GM19035 (cell line): ENCODE measurements at regions not wholly inside any gene's neighbourhood (a gene's known extent, or its start where the extent isn't known, plus 50 kb on each side); places are given as distances from the start of the nearest gene placed in this dataset.

ENCODE experiments used
- ATAC-seq: cut with Tn5 transposase; IDR thresholded peaks from one replicate; pipeline ENCODE4 v1.9.1; 2021; ENCODE audit not compliant: unreplicated experiment

- ATAC-seq, result no peak
Observed at GRCh38 chr3:55244247-55244646, 242.9 kb downstream of the WNT5A start.

DNA sequence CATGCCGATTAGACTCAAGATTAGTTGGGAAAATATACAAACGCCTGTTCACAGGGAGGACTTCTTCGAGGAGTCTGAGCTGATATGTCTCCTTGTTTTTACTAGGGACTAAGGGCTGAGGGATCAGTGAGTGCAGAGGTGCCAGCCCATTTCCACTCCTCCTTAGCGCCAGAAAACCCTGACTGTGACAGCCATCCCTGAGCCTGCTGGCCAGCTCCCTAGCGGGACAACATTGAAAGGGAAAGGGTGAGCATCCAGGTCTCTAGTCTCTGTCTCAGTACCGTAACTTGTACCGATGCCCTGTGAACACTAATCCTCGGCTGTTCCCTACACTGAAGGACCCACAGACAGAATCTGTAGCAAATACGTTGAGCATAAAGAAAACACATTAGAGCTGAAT is 243.4 kb downstream of the WNT5A start:
- ATAC-seq, result no peak

DNA sequence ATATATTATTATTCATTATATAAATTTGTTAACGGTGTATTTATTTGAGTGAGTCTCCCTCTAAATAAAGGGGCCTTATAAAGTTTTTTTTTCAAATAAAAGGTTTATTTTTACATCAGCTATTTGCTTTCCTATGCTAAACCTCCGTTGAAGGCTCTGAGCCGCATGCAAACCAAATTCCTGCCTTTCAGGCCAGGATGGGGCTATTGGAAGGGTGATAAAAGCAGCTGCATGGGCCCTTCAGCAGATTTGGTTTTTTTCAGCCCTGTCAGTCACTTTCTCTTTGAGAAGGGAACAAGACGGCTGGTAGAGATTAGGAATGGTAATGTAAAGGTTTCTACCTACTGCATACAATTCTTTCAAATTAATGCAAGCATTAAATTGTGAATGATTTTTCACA is 244.2 kb downstream of the WNT5A start:
- ATAC-seq, result no peak

- no peak for ATAC-seq
Observed at GRCh38 chr3:55241098-55241497, 246.0 kb downstream of the WNT5A start.

- ATAC-seq, result no peak
Observed at GRCh38 chr3:55235416-55235815, 251.7 kb downstream of the WNT5A start.

DNA sequence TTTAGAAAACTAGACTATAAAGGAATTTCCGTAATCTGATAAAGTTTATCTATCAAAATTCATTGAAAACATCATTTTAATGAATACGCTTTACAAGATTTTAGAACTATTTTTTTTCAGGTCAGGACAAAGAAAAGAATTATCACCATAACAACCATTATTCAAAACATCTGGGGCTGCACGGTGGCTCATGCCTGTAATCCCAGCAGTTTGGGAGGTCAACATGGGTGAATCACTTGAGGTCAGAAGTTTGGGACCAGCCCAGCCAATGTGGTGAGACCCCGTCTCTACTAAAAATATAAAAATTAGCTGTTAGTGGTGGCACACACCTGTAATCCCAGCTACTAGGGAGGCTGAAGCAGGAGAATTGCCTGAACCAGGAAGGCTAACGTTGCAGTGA is 260.4 kb downstream of the WNT5A start:
- ATAC-seq, result no peak

DNA sequence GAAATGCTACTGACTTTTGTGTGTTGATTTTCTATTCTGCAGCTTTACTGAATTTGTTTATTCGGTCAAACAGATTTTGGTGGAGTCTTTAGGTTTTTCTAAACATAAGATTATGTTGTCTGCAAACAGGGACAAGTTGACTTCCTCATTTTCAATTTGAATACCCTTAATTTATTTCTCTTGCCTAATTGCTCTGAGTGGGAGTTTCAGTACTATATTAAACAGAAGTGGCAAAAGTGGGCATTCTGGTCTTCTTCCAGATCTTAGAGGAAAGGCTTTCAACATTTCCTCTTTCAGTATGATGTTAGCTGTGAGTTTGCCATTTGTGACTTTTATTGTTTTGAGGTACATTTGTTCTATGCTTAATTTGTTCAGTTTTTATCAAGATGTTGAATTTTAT is 268.5 kb downstream of the WNT5A start:
- ATAC-seq, result no peak

- ATAC-seq, result no peak
Observed at GRCh38 chr3:55207744-55208143, 279.4 kb downstream of the WNT5A start.

DNA sequence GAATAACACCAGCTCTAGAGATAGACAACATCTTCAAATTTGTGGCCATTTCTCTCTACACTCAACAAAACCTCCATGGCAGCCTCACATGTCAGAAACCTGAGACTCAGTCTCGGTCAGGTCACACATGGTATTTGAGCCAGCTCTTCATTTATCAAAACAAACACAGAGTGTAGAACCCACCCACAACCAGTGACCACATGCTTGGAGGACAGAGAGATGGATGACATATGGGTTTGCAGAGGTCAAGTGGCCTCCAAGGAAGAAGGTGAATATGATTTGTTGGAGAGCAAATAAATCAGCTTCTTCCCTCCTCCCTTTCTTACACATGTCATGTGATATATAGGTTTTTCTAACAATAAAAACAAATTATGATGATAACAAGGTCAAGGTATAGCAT is 278.1 kb upstream of the LRTM1 start:
- ATAC-seq, result no peak

GRCh38 chr3:55204417-55204816 is 276.6 kb upstream of the LRTM1 start:
- ATAC-seq, result no peak

GRCh38 chr3:55203546-55203945 is 275.7 kb upstream of the LRTM1 start:
- no peak for ATAC-seq

GRCh38 chr3:55203006-55203405 is 275.1 kb upstream of the LRTM1 start:
- no peak for ATAC-seq

DNA sequence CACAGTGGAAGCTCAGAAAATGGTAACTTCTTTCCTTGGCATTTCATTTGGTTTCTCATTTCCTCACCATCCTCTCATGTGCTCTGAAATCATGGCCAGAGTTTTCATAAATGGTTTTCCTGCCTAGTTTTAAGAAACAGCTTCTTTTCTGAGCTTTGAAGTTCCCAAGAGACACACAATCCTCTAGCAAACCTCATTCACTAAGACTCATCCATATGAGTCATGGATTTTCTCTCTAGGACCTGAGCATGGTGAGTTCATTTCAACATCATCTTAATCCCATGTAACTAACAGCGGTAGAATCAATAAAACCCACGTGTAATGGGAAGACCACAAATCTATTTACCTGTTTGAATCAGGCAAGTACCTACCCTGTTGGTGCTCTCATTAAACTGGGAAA is 274.5 kb upstream of the LRTM1 start:
- no peak for ATAC-seq

DNA sequence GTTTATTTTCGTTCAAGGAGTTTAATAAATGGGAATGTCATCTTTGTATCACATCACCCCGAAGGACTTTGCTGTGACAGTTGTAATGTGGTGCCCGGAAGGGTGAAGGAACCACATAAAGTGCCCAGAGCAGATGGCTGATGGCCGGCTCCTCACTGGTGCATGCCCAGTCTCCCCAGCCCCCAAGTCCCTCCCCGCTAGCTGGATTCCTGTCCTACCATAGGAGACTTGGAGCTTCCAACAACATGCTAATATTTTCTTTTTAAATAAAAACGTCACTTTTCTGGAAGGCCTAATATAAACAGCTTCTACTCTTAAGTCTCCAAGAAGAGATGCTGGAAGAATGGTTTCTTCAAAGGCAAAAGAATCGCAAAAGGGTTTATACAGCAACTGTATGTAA is 273.9 kb upstream of the LRTM1 start:
- ATAC-seq, result no peak

GRCh38 chr3:55200906-55201305 is 273.0 kb upstream of the LRTM1 start:
- no peak for ATAC-seq

DNA sequence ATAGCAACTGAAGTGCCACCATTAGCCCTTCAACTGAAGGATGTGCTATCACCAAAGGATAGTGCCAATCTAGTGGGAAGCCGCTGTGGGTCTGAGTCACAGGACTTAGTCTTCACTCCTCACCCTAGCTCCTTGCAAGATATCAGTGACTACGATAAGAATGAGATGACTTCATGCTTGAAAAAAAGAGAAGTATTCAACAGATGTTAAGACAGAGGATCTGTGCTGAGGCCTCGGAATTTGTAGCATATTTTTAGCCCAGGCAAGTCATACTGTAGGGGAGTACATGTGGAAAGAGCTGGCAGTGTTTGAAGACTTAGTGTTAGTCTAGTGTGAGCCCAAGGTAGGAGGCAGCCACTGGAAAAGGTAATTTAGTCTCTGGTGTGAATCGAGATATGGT is 270.7 kb upstream of the LRTM1 start:
- no peak for ATAC-seq

DNA sequence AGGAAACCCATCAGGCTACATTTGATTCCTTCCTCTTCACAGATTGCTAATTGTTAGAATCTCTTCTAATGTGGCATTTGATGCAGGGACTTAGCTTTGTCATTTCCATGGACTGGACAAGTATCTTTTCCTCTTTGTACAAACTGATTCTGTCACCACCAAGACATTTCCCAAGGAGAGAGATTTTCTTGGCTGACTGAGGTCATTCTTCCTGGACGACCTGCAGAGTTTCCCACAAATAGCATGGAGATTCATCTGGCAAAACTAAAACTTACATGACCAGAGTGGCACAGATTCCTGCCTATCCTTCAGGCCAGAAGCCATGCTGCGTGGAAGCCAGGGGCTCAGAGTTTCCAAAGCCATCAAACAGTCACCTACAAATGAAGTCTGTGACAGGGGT is 269.2 kb upstream of the LRTM1 start:
- no peak for ATAC-seq

DNA sequence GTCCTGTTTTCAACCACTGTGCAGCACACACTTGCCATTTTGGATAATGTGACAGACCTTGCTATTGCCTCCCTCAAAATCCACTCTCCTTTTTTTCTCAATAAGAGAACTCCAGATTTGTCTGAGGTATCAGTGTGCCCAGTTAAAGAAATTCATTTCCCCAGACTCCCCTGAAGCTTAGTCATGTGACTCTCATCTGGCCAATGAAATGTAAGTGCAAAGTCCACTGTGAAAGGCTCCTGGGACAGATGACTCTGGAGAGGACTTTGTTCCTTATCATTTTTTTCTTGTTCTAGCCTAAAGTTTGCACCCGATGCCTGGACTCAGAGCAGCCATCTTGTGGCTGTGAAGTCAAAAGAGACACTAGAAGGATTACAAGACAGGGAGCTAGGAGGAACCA is 268.6 kb upstream of the LRTM1 start:
- no peak for ATAC-seq

- no peak for ATAC-seq
Observed at GRCh38 chr3:55194376-55194775, 266.5 kb upstream of the LRTM1 start.

GRCh38 chr3:55191911-55192775 is 264.3 kb upstream of the LRTM1 start:
- ATAC-seq, result no peak

GRCh38 chr3:55190331-55190730 is 262.5 kb upstream of the LRTM1 start:
- ATAC-seq, result no peak

DNA sequence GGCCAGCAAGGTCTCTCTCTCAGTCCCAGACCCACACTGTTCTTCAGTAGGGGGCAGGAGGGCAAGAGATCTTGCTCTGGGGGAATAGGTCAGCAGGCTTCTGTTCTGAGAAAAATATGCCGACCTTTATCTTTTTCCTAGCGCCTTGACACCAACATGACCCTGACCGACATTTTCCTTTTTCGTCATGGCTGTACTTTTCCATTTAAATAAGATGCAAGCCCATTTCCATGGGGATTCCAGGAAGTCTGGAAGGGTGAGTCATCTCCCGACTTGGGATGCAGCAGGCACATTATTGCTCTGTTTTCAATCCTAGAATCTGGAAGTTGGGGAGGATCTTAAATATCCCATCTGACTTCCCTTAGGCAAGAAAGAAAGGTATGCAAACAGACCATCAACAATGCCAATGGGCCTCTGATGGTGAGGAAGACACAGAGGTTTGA is 261.5 kb upstream of the LRTM1 start:
- ATAC-seq, result no peak

GRCh38 chr3:55185380-55185779 is 257.5 kb upstream of the LRTM1 start:
- ATAC-seq, result no peak
